WTC11 (cell line): ENCODE measurements at regions not wholly inside any gene's neighbourhood (a gene's known extent, or its start where the extent isn't known, plus 50 kb on each side); places are given as distances from the start of the nearest gene placed in this dataset.

Source experiments
- ATAC-seq: fragments of 200-7000 bp; cut with Tn5 transposase; 2 replicates; pipeline ENCODE4 v1.10.0; 2021; ENCODE audit warnings: mild to moderate bottlenecking, moderate library complexity
- CTCF ChIA-PET: fragments of 300-600 bp; sonication (Branson Sonifier 250); formaldehyde crosslinking; loops from one replicate; lab custom pipeline; 2021; ENCODE audit warnings: antibody characterized with exemption; lab: Charles Lee
- POLR2A ChIA-PET: fragments of 350-600 bp; sonication (Branson Sonifier 250); formaldehyde crosslinking; loops from one replicate; lab custom pipeline; 2021; ENCODE audit warnings: antibody characterized with exemption; lab: Charles Lee
- DNase-seq: peaks from one replicate; pipeline ENCODE4 v3.0.0; 2021; ENCODE audit warnings: low spot score
- H3K27ac Mint-ChIP-seq: 2 replicates; pipeline ENCODE4 v1.8.0; 2021; ENCODE audit warnings: mixed read lengths
- H3K27me3 Mint-ChIP-seq: 2 replicates; pipeline ENCODE4 v1.8.0; 2021; ENCODE audit warnings: low read depth, mild to moderate bottlenecking, moderate library complexity, mixed read lengths
- H3K36me3 Mint-ChIP-seq: 2 replicates; pipeline ENCODE4 v1.8.0; 2021; ENCODE audit warnings: mixed read lengths
- H3K4me1 Mint-ChIP-seq: 2 replicates; pipeline ENCODE4 v1.8.0; 2022; ENCODE audit warnings: mixed read lengths
- H3K4me3 Mint-ChIP-seq: 2 replicates; pipeline ENCODE4 v1.8.0; 2021; ENCODE audit warnings: mild to moderate bottlenecking, moderate library complexity, mixed read lengths
- H3K9me3 Mint-ChIP-seq: 2 replicates; pipeline ENCODE4 v1.8.0; 2021; ENCODE audit warnings: mixed read lengths
- ARID4B ChIP-seq: sonication (generic); formaldehyde crosslinking; IDR thresholded peaks from 2 replicates; pipeline ENCODE4 v1.8.0; 2023; ENCODE audit warnings: missing genetic modification reagents, mild to moderate bottlenecking, borderline replicate concordance
- CREB1 ChIP-seq: sonication (generic); formaldehyde crosslinking; IDR thresholded peaks from 2 replicates; pipeline ENCODE4 v1.8.0; 2023; ENCODE audit warnings: mild to moderate bottlenecking, missing genetic modification reagents
- CTCF ChIP-seq: fragments of 200-600 bp; IDR thresholded peaks from 2 replicates; pipeline ENCODE4 v1.8.0; 2022; ENCODE audit warnings: antibody characterized with exemption
- ELF4 ChIP-seq: sonication (generic); formaldehyde crosslinking; IDR thresholded peaks from 2 replicates; pipeline ENCODE4 v1.8.1; 2022; ENCODE audit warnings: low read depth, mild to moderate bottlenecking, moderate library complexity, missing genetic modification reagents
- ESRRA ChIP-seq: sonication (generic); formaldehyde crosslinking; IDR thresholded peaks from 2 replicates; pipeline ENCODE4 v1.8.1; 2022; ENCODE audit warnings: mild to moderate bottlenecking, missing genetic modification reagents, borderline replicate concordance
- FOXP1 ChIP-seq: sonication (generic); formaldehyde crosslinking; IDR thresholded peaks from 2 replicates; pipeline ENCODE4 v1.8.0; 2022; ENCODE audit warnings: missing genetic modification reagents, mild to moderate bottlenecking, moderate library complexity, borderline replicate concordance
- NFATC4 ChIP-seq: fragments of 250-450 bp; sonication (Bioruptor Pico); IDR thresholded peaks from 2 replicates; pipeline ENCODE4 v1.9.0; 2021; ENCODE audit warnings: mild to moderate bottlenecking
- OVOL2 ChIP-seq: fragments of 250-450 bp; sonication (Bioruptor Pico); IDR thresholded peaks from 2 replicates; pipeline ENCODE4 v1.9.0; 2021; ENCODE audit warnings: mild to moderate bottlenecking, borderline replicate concordance
- PRDM15 ChIP-seq: sonication (generic); formaldehyde crosslinking; IDR thresholded peaks from 2 replicates; pipeline ENCODE4 v1.8.0; 2022; ENCODE audit warnings: missing genetic modification reagents
- RORB ChIP-seq: fragments of 250-450 bp; sonication (Bioruptor Pico); IDR thresholded peaks from 2 replicates; pipeline ENCODE4 v1.9.0; 2021; ENCODE audit warnings: mild to moderate bottlenecking
- ZNF423 ChIP-seq: fragments of 250-450 bp; sonication (Bioruptor Pico); IDR thresholded peaks from 2 replicates; pipeline ENCODE4 v2.1.2; 2022; ENCODE audit warnings: mild to moderate bottlenecking, moderate library complexity
- ZNF512 ChIP-seq: sonication (generic); formaldehyde crosslinking; IDR thresholded peaks from 2 replicates; pipeline ENCODE4 v1.8.1; 2022; ENCODE audit warnings: missing genetic modification reagents, borderline replicate concordance

GRCh38 chr9:30771760-30772159, 1612.7 kb upstream of the ACO1 start:
- peaks cover 16% of the 10 kb centered on the region for H3K9me3 Mint-ChIP-seq
- H3K27me3 Mint-ChIP-seq, result no peaks in the 10 kb centered on the region
- no peak overlapping the region for H3K4me3 Mint-ChIP-seq
- POLR2A ChIA-PET, result no interaction called here
- no peak for TF ChIP-seq RORB (CRISPR knock-in tag)
- TF ChIP-seq ELF4, result no peak
- TF ChIP-seq CTCF, result no peak
- no peak for TF ChIP-seq PRDM15 (CRISPR knock-in tag)
- TF ChIP-seq ARID4B (CRISPR knock-in tag), result no peak
- TF ChIP-seq CREB1, result no peak
- no peak for TF ChIP-seq FOXP1 (CRISPR knock-in tag)
- TF ChIP-seq ESRRA (CRISPR knock-in tag), result no peak
- H3K36me3 Mint-ChIP-seq, result peaks cover 2% of the 10 kb centered on the region; the same call in 1 of the 2 replicates
- no peak overlapping the region for H3K27ac Mint-ChIP-seq
- ATAC-seq (no peak), DNase-seq (no peak)
- H3K4me1 Mint-ChIP-seq, result no peaks in the 10 kb centered on the region
- CTCF ChIA-PET, result no interaction called here

- TF ChIP-seq OVOL2 (no peak), ZNF423 (CRISPR knock-in tag) (no peak), ZNF512 (no peak), NFATC4 (CRISPR knock-in tag) (no peak)
- Mint-ChIP-seq H3K4me1 (no peaks in the 10 kb centered on the region), H3K36me3 (peaks cover 2% of the 10 kb centered on the region; the same call in 1 of the 2 replicates), H3K4me3 (no peak overlapping the region), H3K27ac (no peak overlapping the region), H3K27me3 (no peaks in the 10 kb centered on the region), H3K9me3 (peaks cover 23% of the 10 kb centered on the region)
- POLR2A ChIA-PET, result no interaction called here
- DNase-seq (no peak), ATAC-seq (no peak)
- CTCF ChIA-PET, result interaction anchor here (0.8 kb wide), 1 partner anchor 8 kb away, joined by 3 read pairs; no protein-coding TSS in a partner anchor
These were observed 1611.0 kb upstream of the ACO1 start for GRCh38 chr9:30773427-30773826.
